ENCODE measurements at regions not wholly inside any gene's neighbourhood (a gene's known extent, or its start where the extent isn't known, plus 50 kb on each side); places are given as distances from the start of the nearest gene placed in this dataset.
"Not testable (repeated sequence)": the region's sequence is repeated elsewhere in the genome, so short reads cannot be mapped to it uniquely, and the experiment has no call there.

DNA sequence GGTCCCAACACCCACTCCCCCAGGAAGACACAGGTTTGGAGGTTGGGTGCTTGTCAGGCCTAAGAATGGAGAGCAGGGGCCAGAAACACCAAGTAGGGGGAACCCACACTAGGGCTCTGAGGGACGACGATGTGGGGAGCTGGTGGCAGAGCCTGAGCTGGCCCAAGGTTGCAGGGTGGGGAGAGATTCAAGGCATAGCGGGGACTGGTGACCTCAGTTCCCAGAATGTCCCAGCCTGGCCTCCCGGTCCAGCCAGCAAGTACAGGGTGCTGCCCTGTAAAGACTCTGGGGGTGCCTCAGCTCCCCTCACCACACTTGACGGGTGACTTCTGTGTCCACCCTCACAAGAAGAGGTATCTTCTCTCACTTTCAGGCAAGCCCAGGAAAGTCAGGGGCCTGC, 86.7 kb downstream of the ALG10 start:
- Histone ChIP-seq H3K9me3 (0 out of 2 replicates have a peak, but pooled peaks cover 3% of the 10 kb centered on the region), H3K4me1 (peaks cover 3% of the 10 kb centered on the region; the same call in 1 of the 2 replicates), H3K27me3 (replicated peaks; ENCODE audit: control insufficient read depth, insufficient read depth, low read length) (no peaks in the 10 kb centered on the region), H3K4me3 (ENCODE audit: low read depth, low read length) (no peak overlapping the region), H3K36me3 (ENCODE audit: control insufficient read depth, insufficient read depth, low read length) (no peaks in the 10 kb centered on the region)
- DNase-seq: no peak
- POLR2A ChIA-PET: no interaction called here
- intact Hi-C loops (cut with micrococcal nuclease; ENCODE audit: unreplicated experiment): no loop called here
- TF ChIP-seq, protein P1, sequence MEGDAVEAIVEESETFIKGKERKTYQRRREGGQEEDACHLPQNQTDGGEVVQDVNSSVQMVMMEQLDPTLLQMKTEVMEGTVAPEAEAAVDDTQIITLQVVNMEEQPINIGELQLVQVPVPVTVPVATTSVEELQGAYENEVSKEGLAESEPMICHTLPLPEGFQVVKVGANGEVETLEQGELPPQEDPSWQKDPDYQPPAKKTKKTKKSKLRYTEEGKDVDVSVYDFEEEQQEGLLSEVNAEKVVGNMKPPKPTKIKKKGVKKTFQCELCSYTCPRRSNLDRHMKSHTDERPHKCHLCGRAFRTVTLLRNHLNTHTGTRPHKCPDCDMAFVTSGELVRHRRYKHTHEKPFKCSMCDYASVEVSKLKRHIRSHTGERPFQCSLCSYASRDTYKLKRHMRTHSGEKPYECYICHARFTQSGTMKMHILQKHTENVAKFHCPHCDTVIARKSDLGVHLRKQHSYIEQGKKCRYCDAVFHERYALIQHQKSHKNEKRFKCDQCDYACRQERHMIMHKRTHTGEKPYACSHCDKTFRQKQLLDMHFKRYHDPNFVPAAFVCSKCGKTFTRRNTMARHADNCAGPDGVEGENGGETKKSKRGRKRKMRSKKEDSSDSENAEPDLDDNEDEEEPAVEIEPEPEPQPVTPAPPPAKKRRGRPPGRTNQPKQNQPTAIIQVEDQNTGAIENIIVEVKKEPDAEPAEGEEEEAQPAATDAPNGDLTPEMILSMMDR (IDR thresholded peaks at IDR 0.05; ENCODE audit: insufficient read depth in 1 of 2, low read depth in 1 of 2, low read length in 1 of 2, severe bottlenecking in 1 of 2, unreplicated experiment in 1 of 2): no peak
- CTCF ChIA-PET: no interaction called here
- Mint-ChIP-seq H3K27me3 (ENCODE audit: insufficient read depth, unreplicated experiment) (no peaks in the 10 kb centered on the region), H3K36me3 (ENCODE audit: insufficient read depth, unreplicated experiment) (no peaks in the 10 kb centered on the region), H3K27ac (ENCODE audit: unreplicated experiment) (no peak overlapping the region), H3K4me3 (ENCODE audit: unreplicated experiment) (no peak overlapping the region), H3K4me1 (ENCODE audit: low read depth, unreplicated experiment) (peaks cover 8% of the 10 kb centered on the region), H3K9me3 (ENCODE audit: unreplicated experiment) (no peaks in the 10 kb centered on the region)
- BruUV-seq (replicated peaks): no TSS peak

DNA sequence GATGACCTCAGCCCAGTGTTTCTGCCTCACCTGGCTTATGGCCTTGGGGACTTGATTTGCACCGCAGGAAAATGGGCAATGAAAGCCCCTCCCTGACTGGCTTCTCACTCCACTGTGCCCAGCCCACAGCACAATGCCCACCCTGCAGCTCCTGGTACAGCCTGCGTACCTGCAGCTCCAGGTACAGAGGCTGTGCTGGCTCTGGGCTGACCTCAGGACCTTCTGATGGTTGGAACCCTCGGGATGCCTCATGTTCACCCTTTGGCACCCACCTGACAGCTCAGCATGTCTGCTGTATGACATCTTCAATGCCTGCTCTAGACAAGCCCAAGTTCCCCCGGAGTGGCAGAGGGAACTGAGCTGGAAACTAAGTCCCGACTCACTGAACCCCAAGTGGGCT, 87.1 kb downstream of the ALG10 start:
- H3K9me3 Mint-ChIP-seq (ENCODE audit: unreplicated experiment): no peaks in the 10 kb centered on the region
- H3K27ac Mint-ChIP-seq (ENCODE audit: unreplicated experiment): no peak overlapping the region

DNA sequence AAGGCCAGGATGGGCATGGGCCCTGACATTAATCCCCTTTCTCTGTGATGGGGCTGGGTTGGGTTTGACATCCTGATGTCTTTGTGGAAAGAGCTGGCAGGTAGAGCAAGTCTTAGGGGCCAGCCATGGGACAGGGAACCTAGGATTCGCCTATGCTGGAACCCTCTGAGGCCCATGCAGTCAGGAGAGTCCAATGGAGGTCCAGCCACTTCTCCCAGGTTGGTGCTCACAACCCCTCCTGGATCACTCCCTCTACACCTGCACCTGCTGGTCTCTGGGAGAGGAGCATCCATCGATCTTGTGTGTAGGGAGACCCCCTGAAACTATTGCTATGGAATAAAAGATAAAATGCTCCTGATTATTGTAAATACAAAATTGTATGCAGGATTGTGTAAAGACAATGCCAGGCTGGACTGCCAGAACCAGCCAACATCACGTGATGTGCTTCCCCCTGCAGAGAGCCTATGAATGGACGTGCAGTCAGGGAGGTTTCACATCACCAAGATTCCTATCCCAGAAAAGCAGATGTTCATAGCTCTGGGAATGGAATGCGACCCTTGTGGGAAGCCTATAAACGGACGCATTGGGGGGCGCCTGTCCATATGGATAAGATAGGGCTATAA, 87.7 kb downstream of the ALG10 start:
- DNase-seq; BruUV-seq (replicated peaks); H3K9me3 Mint-ChIP-seq (ENCODE audit: unreplicated experiment); H3K4me1 ChIP-seq; H3K36me3 ChIP-seq (ENCODE audit: control insufficient read depth, insufficient read depth, low read length); H3K9me3 ChIP-seq; CTCF ChIA-PET; H3K4me3 ChIP-seq (ENCODE audit: low read depth, low read length); H3K36me3 Mint-ChIP-seq (ENCODE audit: insufficient read depth, unreplicated experiment); H3K27ac Mint-ChIP-seq (ENCODE audit: unreplicated experiment); H3K27me3 ChIP-seq (replicated peaks; ENCODE audit: control insufficient read depth, insufficient read depth, low read length); intact Hi-C loops (cut with micrococcal nuclease; ENCODE audit: unreplicated experiment); H3K4me3 Mint-ChIP-seq (ENCODE audit: unreplicated experiment); H3K27me3 Mint-ChIP-seq (ENCODE audit: insufficient read depth, unreplicated experiment); POLR2A ChIA-PET; H3K4me1 Mint-ChIP-seq (ENCODE audit: low read depth, unreplicated experiment): not testable (repeated sequence)

More for the DNA sequence above, 87.1 kb downstream of the ALG10 start:
- TF ChIP-seq, protein P1 (IDR thresholded peaks at IDR 0.05; ENCODE audit: insufficient read depth in 1 of 2, low read depth in 1 of 2, low read length in 1 of 2, severe bottlenecking in 1 of 2, unreplicated experiment in 1 of 2): no peak
- Mint-ChIP-seq H3K36me3 (ENCODE audit: insufficient read depth, unreplicated experiment) (no peaks in the 10 kb centered on the region), H3K4me1 (ENCODE audit: low read depth, unreplicated experiment) (peaks cover 8% of the 10 kb centered on the region), H3K27me3 (ENCODE audit: insufficient read depth, unreplicated experiment) (no peaks in the 10 kb centered on the region), H3K4me3 (ENCODE audit: unreplicated experiment) (no peak overlapping the region)
- H3K27me3 ChIP-seq (replicated peaks; ENCODE audit: control insufficient read depth, insufficient read depth, low read length): no peaks in the 10 kb centered on the region
- CTCF ChIA-PET: no interaction called here
- peaks cover 3% of the 10 kb centered on the region; the same call in 1 of the 2 replicates for H3K4me1 ChIP-seq
- BruUV-seq (replicated peaks): no TSS peak
- no peak overlapping the region for H3K4me3 ChIP-seq (ENCODE audit: low read depth, low read length)
- DNase-seq: no peak
- intact Hi-C loops (cut with micrococcal nuclease; ENCODE audit: unreplicated experiment): no loop called here
- H3K9me3 ChIP-seq: 0 out of 2 replicates have a peak, but pooled peaks cover 3% of the 10 kb centered on the region
- POLR2A ChIA-PET: no interaction called here
- no peaks in the 10 kb centered on the region for H3K36me3 ChIP-seq (ENCODE audit: control insufficient read depth, insufficient read depth, low read length)

DNA sequence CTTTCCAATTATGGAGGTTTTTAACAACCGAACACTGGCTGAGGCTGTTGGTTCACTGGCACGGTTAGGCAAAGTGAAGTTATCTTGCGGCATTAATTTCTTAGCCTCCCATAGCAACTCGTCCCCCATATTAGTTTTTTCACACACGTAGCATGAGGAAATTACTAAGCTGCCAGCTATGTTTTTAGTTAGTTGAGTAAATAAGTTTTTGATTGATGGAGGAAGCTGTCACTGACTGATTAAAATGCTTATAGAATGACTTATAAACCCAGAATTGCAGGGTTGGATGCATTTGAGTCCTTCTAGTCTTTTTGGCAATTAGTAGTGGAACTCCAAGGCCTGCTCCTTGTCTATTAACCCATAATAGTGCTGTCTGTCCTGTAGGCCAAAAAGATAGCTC, 97.1 kb downstream of the ALG10 start:
- no peaks in the 10 kb centered on the region for H3K9me3 Mint-ChIP-seq (ENCODE audit: unreplicated experiment)

More for the DNA sequence above, 97.1 kb downstream of the ALG10 start:
- H3K4me3 Mint-ChIP-seq (ENCODE audit: unreplicated experiment): no peak overlapping the region
- no peak for DNase-seq
- no TSS peak for BruUV-seq (replicated peaks)
- Histone ChIP-seq H3K4me3 (ENCODE audit: low read depth, low read length) (no peak overlapping the region), H3K36me3 (ENCODE audit: control insufficient read depth, insufficient read depth, low read length) (no peaks in the 10 kb centered on the region), H3K27me3 (replicated peaks; ENCODE audit: control insufficient read depth, insufficient read depth, low read length) (no peaks in the 10 kb centered on the region), H3K9me3 (no peaks in the 10 kb centered on the region), H3K4me1 (no peaks in the 10 kb centered on the region)
- no peaks in the 10 kb centered on the region for H3K4me1 Mint-ChIP-seq (ENCODE audit: low read depth, unreplicated experiment)
- TF ChIP-seq, protein P1 (IDR thresholded peaks at IDR 0.05; ENCODE audit: insufficient read depth in 1 of 2, low read depth in 1 of 2, low read length in 1 of 2, severe bottlenecking in 1 of 2, unreplicated experiment in 1 of 2): no peak
- POLR2A ChIA-PET: no interaction called here
- H3K36me3 Mint-ChIP-seq (ENCODE audit: insufficient read depth, unreplicated experiment): no peaks in the 10 kb centered on the region
- CTCF ChIA-PET: no interaction called here
- H3K27me3 Mint-ChIP-seq (ENCODE audit: insufficient read depth, unreplicated experiment): peaks cover 8% of the 10 kb centered on the region
- intact Hi-C loops (cut with micrococcal nuclease; ENCODE audit: unreplicated experiment): no loop called here
- no peak overlapping the region for H3K27ac Mint-ChIP-seq (ENCODE audit: unreplicated experiment)
